Duodenal mucosa (tissue), 2 donors: ENCODE measurements at regions not wholly inside any gene's neighbourhood (a gene's known extent, or its start where the extent isn't known, plus 50 kb on each side); places are given as distances from the start of the nearest gene placed in this dataset.
"Not testable (repeated sequence)": the region's sequence is repeated elsewhere in the genome, so short reads cannot be mapped to it uniquely, and the experiment has no call there.

Experiments
- H3K27ac ChIP-seq: one replicate; pipeline ENCODE4 v1.7.0; 2013; ENCODE audit warnings: low read depth, low read length
- H3K27me3 ChIP-seq, 2 donors: one replicate each; pipeline ENCODE4 v1.7.0; 2013; ENCODE audit warnings: low read length in 2 of 2, control low read depth in 1 of 2; ENCODE audit not compliant: insufficient read depth in 2 of 2, control insufficient read depth in 1 of 2
- H3K36me3 ChIP-seq, 2 donors: one replicate each; pipeline ENCODE4 v1.7.0; 2013; ENCODE audit warnings: low read length in 2 of 2, control low read depth in 1 of 2; ENCODE audit not compliant: insufficient read depth in 2 of 2, control insufficient read depth in 1 of 2
- H3K4me1 ChIP-seq, 2 donors: one replicate each; pipeline ENCODE4 v1.7.0; 2013; ENCODE audit warnings: low read length in 2 of 2, control low read depth in 1 of 2; ENCODE audit not compliant: insufficient read depth in 2 of 2, control insufficient read depth in 1 of 2
- H3K4me3 ChIP-seq, 2 donors: one replicate each; pipeline ENCODE4 v1.7.0; 2013; ENCODE audit warnings: low read length in 2 of 2, low read depth in 1 of 2
- H3K9ac ChIP-seq, 2 donors: one replicate each; pipeline ENCODE4 v1.7.0; 2013; ENCODE audit warnings: low read length in 2 of 2, low read depth in 1 of 2
- H3K9me3 ChIP-seq, 2 donors: one replicate each; pipeline ENCODE4 v1.7.0; 2013; ENCODE audit warnings: low read length in 2 of 2, control low read depth in 1 of 2; ENCODE audit not compliant: control insufficient read depth in 1 of 2

GRCh38 chr4:183814461-183814860 lies 90.6 kb upstream of the STOX2 start:
- H3K9me3 ChIP-seq = no peaks in the 10 kb centered on the region
- H3K36me3 ChIP-seq = no peaks in the 10 kb centered on the region
- no peaks in the 10 kb centered on the region for H3K4me1 ChIP-seq
- no peak overlapping the region for H3K27ac ChIP-seq
- no peaks in the 10 kb centered on the region for H3K27me3 ChIP-seq
- H3K9ac ChIP-seq = no peak overlapping the region
- no peak overlapping the region for H3K4me3 ChIP-seq

- no peaks in the 10 kb centered on the region for H3K9me3 ChIP-seq
- no peaks in the 10 kb centered on the region for H3K27me3 ChIP-seq
- no peak overlapping the region for H3K9ac ChIP-seq
- H3K4me3 ChIP-seq = no peak overlapping the region
- no peaks in the 10 kb centered on the region for H3K36me3 ChIP-seq
- no peaks in the 10 kb centered on the region for H3K4me1 ChIP-seq
- no peak overlapping the region for H3K27ac ChIP-seq
These were observed 89.0 kb upstream of the STOX2 start for GRCh38 chr4:183816077-183816476.

GRCh38 chr4:183816882-183817509 lies 88.1 kb upstream of the STOX2 start:
- no peak overlapping the region for H3K9ac ChIP-seq
- no peaks in the 10 kb centered on the region for H3K9me3 ChIP-seq
- no peak overlapping the region for H3K4me3 ChIP-seq
- no peaks in the 10 kb centered on the region for H3K27me3 ChIP-seq
- no peaks in the 10 kb centered on the region for H3K4me1 ChIP-seq
- no peak overlapping the region for H3K27ac ChIP-seq
- H3K36me3 ChIP-seq = no peaks in the 10 kb centered on the region

- not testable (repeated sequence) for H3K36me3 ChIP-seq, H3K4me3 ChIP-seq, H3K9ac ChIP-seq, H3K27me3 ChIP-seq, H3K27ac ChIP-seq, H3K9me3 ChIP-seq, H3K4me1 ChIP-seq
These were observed 86.5 kb upstream of the STOX2 start for GRCh38 chr4:183818591-183818990.

GRCh38 chr4:183821076-183821853 lies 83.8 kb upstream of the STOX2 start:
- no peaks in the 10 kb centered on the region for H3K27me3 ChIP-seq
- H3K36me3 ChIP-seq = no peaks in the 10 kb centered on the region
- H3K9ac ChIP-seq = no peak overlapping the region
- H3K4me1 ChIP-seq = no peaks in the 10 kb centered on the region
- H3K9me3 ChIP-seq = no peaks in the 10 kb centered on the region
- H3K27ac ChIP-seq = no peak overlapping the region
- H3K4me3 ChIP-seq = no peak overlapping the region

- H3K36me3 ChIP-seq = no peaks in the 10 kb centered on the region
- H3K4me3 ChIP-seq = no peak overlapping the region
- no peaks in the 10 kb centered on the region for H3K4me1 ChIP-seq
- H3K27ac ChIP-seq = no peak overlapping the region
- H3K9me3 ChIP-seq = no peaks in the 10 kb centered on the region
- no peak overlapping the region for H3K9ac ChIP-seq
- no peaks in the 10 kb centered on the region for H3K27me3 ChIP-seq
These were observed 81.7 kb upstream of the STOX2 start for GRCh38 chr4:183823434-183823833.

GRCh38 chr4:183825346-183825745 lies 79.8 kb upstream of the STOX2 start:
- no peak overlapping the region for H3K9ac ChIP-seq
- peaks cover 0 to 1% of the 10 kb centered on the region in 2 donors for H3K4me1 ChIP-seq
- no peaks in the 10 kb centered on the region for H3K36me3 ChIP-seq

GRCh38 chr4:183826461-183826860 lies 78.6 kb upstream of the STOX2 start:
- Histone ChIP-seq H3K27ac (no peak overlapping the region), H3K4me3 (no peak overlapping the region), H3K4me1 (peaks cover 0 to 10% of the 10 kb centered on the region in 2 donors), H3K27me3 (no peaks in the 10 kb centered on the region), H3K9ac (no peak overlapping the region), H3K9me3 (no peaks in the 10 kb centered on the region), H3K36me3 (no peaks in the 10 kb centered on the region)

More at GRCh38 chr4:183825346-183825745, 79.8 kb upstream of the STOX2 start:
- Histone ChIP-seq H3K27ac (no peak overlapping the region), H3K27me3 (no peaks in the 10 kb centered on the region), H3K4me3 (no peak overlapping the region), H3K9me3 (no peaks in the 10 kb centered on the region)

GRCh38 chr4:183828125-183828524 lies 77.0 kb upstream of the STOX2 start:
- no peak overlapping the region for H3K27ac ChIP-seq

GRCh38 chr4:183828839-183829238 lies 76.3 kb upstream of the STOX2 start:
- no peak overlapping the region for H3K4me3 ChIP-seq
- H3K4me1 ChIP-seq = peaks cover 0 to 10% of the 10 kb centered on the region in 2 donors
- no peaks in the 10 kb centered on the region for H3K36me3 ChIP-seq
- H3K9me3 ChIP-seq = no peaks in the 10 kb centered on the region
- H3K27me3 ChIP-seq = no peaks in the 10 kb centered on the region
- H3K9ac ChIP-seq = no peak overlapping the region
- no peak overlapping the region for H3K27ac ChIP-seq

More at GRCh38 chr4:183828125-183828524, 77.0 kb upstream of the STOX2 start:
- no peak overlapping the region for H3K4me3 ChIP-seq
- H3K9ac ChIP-seq = no peak overlapping the region
- no peaks in the 10 kb centered on the region for H3K27me3 ChIP-seq
- no peaks in the 10 kb centered on the region for H3K9me3 ChIP-seq
- peaks cover 0 to 10% of the 10 kb centered on the region in 2 donors for H3K4me1 ChIP-seq
- H3K36me3 ChIP-seq = no peaks in the 10 kb centered on the region
